ENCODE measurements at regions not wholly inside any gene's neighbourhood (a gene's known extent, or its start where the extent isn't known, plus 50 kb on each side); places are given as distances from the start of the nearest gene placed in this dataset.

GRCh38 chrX:21126661-21127060 lies 247.6 kb upstream of the CNKSR2 start:
- DNase-seq (ENCODE audit: low read depth in 4 of 6, low spot score in 6 of 6) = no peak
- no peaks in the 10 kb centered on the region for H3K36me3 ChIP-seq (ENCODE audit: control insufficient read depth, insufficient read depth, low read length)
- no peak overlapping the region for H3K4me3 ChIP-seq (ENCODE audit: low read depth, low read length)
- no peaks in the 10 kb centered on the region for H3K9me3 ChIP-seq (ENCODE audit: control insufficient read depth, insufficient read depth, low read length)
- no peak overlapping the region for H3K27ac ChIP-seq (ENCODE audit: low read depth, low read length)
- H3K27me3 ChIP-seq (ENCODE audit: control insufficient read depth, insufficient read depth, low read length) = no peaks in the 10 kb centered on the region
- H3K4me1 ChIP-seq (ENCODE audit: control insufficient read depth, insufficient read depth, low read length) = no peaks in the 10 kb centered on the region

DNA sequence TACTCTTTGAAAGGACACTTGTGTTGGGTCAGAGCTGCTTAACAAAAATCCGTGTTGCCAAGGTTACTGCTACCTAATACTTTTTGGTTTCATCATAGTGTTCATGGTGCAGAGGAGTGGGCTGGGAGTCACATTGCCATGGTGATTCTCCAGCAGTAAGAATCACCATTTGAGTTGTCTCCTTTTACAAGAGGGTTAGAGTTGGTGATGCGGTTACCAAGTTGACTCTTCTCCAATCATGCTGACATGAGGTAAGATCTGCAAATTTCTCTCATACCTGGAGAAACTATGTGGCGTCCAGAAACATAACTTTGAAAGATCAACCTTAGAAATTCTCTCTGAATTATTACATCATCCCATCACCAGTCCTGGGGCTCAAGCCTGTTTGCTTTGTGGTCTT lies 242.9 kb upstream of the CNKSR2 start:
- H3K4me1 ChIP-seq (ENCODE audit: control insufficient read depth, insufficient read depth, low read length) = no peaks in the 10 kb centered on the region
- H3K9me3 ChIP-seq (ENCODE audit: control insufficient read depth, insufficient read depth, low read length) = peaks cover 1% of the 10 kb centered on the region
- H3K27me3 ChIP-seq (ENCODE audit: control insufficient read depth, insufficient read depth, low read length) = no peaks in the 10 kb centered on the region
- no peak for DNase-seq (ENCODE audit: low read depth in 4 of 6, low spot score in 6 of 6)
- H3K36me3 ChIP-seq (ENCODE audit: control insufficient read depth, insufficient read depth, low read length) = no peaks in the 10 kb centered on the region
- WGBS (ENCODE audit: insufficient coverage) = 61% methylated on average over 3 of the region's 3 CpGs
- H3K27ac ChIP-seq (ENCODE audit: low read depth, low read length) = no peak overlapping the region
- H3K4me3 ChIP-seq (ENCODE audit: low read depth, low read length) = no peak overlapping the region

- peaks cover 1% of the 10 kb centered on the region for H3K9me3 ChIP-seq (ENCODE audit: control insufficient read depth, insufficient read depth, low read length)
- no peaks in the 10 kb centered on the region for H3K36me3 ChIP-seq (ENCODE audit: control insufficient read depth, insufficient read depth, low read length)
- H3K4me1 ChIP-seq (ENCODE audit: control insufficient read depth, insufficient read depth, low read length) = no peaks in the 10 kb centered on the region
- no peak overlapping the region for H3K27ac ChIP-seq (ENCODE audit: low read depth, low read length)
- H3K4me3 ChIP-seq (ENCODE audit: low read depth, low read length) = no peak overlapping the region
- no CpG with 5 or more reads among the region's 2 CpGs for WGBS (ENCODE audit: insufficient coverage)
- no peak for DNase-seq (ENCODE audit: low read depth in 4 of 6, low spot score in 6 of 6)
- H3K27me3 ChIP-seq (ENCODE audit: control insufficient read depth, insufficient read depth, low read length) = no peaks in the 10 kb centered on the region
Measured at GRCh38 chrX:21131786-21132185, 242.4 kb upstream of the CNKSR2 start.

GRCh38 chrX:21132686-21133393 lies 241.4 kb upstream of the CNKSR2 start:
- DNase-seq (ENCODE audit: low read depth in 4 of 6, low spot score in 6 of 6) = no peak
- no peak overlapping the region for H3K4me3 ChIP-seq (ENCODE audit: low read depth, low read length)
- no peaks in the 10 kb centered on the region for H3K27me3 ChIP-seq (ENCODE audit: control insufficient read depth, insufficient read depth, low read length)
- 0% methylated on average over 1 of the region's 4 CpGs for WGBS (ENCODE audit: insufficient coverage)
- peaks cover 1% of the 10 kb centered on the region for H3K9me3 ChIP-seq (ENCODE audit: control insufficient read depth, insufficient read depth, low read length)
- no peak overlapping the region for H3K27ac ChIP-seq (ENCODE audit: low read depth, low read length)
- no peaks in the 10 kb centered on the region for H3K4me1 ChIP-seq (ENCODE audit: control insufficient read depth, insufficient read depth, low read length)
- H3K36me3 ChIP-seq (ENCODE audit: control insufficient read depth, insufficient read depth, low read length) = no peaks in the 10 kb centered on the region

- DNase-seq (ENCODE audit: low read depth in 4 of 6, low spot score in 6 of 6) = no peak
- Histone ChIP-seq H3K27me3 (ENCODE audit: control insufficient read depth, insufficient read depth, low read length) (no peaks in the 10 kb centered on the region), H3K4me3 (ENCODE audit: low read depth, low read length) (no peak overlapping the region), H3K4me1 (ENCODE audit: control insufficient read depth, insufficient read depth, low read length) (no peaks in the 10 kb centered on the region), H3K36me3 (ENCODE audit: control insufficient read depth, insufficient read depth, low read length) (no peaks in the 10 kb centered on the region), H3K9me3 (ENCODE audit: control insufficient read depth, insufficient read depth, low read length) (no peaks in the 10 kb centered on the region), H3K27ac (ENCODE audit: low read depth, low read length) (no peak overlapping the region)
- no CpG with 5 or more reads among the region's 3 CpGs for WGBS (ENCODE audit: insufficient coverage)
Measured at GRCh38 chrX:21150208-21150607, 224.0 kb upstream of the CNKSR2 start.

DNA sequence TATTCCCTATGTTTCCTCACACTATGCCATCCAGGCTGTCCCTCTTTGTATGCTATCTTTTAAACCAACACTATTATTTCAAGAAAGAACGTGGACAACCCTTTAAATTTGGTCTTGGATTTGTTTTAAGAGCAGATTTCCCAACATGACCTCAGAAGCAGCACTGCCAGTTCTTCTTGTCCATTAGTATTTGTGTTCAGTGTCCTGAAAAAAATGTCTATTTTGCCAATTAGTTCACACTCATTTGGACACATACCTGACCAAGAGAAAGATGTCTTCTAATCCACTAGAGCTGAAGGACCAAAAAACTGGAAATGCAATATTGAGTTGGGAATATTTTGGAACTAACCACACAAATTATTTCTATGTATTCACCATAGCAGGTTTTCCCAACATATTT lies 223.2 kb upstream of the CNKSR2 start:
- WGBS (ENCODE audit: insufficient coverage) = no CpG with 5 or more reads among the region's 1 CpG
- DNase-seq (ENCODE audit: low read depth in 4 of 6, low spot score in 6 of 6) = no peak
- Histone ChIP-seq H3K27ac (ENCODE audit: low read depth, low read length) (no peak overlapping the region), H3K4me1 (ENCODE audit: control insufficient read depth, insufficient read depth, low read length) (no peaks in the 10 kb centered on the region), H3K4me3 (ENCODE audit: low read depth, low read length) (no peak overlapping the region), H3K27me3 (ENCODE audit: control insufficient read depth, insufficient read depth, low read length) (no peaks in the 10 kb centered on the region), H3K9me3 (ENCODE audit: control insufficient read depth, insufficient read depth, low read length) (no peaks in the 10 kb centered on the region), H3K36me3 (ENCODE audit: control insufficient read depth, insufficient read depth, low read length) (no peaks in the 10 kb centered on the region)

DNA sequence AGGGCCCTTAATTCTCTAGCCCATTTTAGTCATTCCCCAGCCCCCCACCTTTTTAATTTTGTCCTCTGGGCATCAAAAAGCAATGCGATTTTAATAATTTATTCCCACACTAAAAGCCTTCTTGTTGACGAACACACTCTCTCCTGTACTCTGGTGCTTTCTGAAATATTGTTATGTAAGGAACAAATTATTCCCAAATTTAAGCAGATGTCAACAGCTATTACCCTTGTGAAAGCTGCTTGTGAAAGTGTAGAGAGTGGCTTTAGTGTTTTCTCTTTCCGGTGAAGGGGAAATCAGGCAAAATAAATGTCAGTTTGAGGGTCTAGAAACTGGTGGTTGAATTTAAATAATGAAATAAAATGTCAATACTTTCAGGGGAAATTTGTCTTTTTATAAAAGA lies 221.2 kb upstream of the CNKSR2 start:
- no CpG with 5 or more reads among the region's 3 CpGs for WGBS (ENCODE audit: insufficient coverage)
- Histone ChIP-seq H3K4me3 (ENCODE audit: low read depth, low read length) (no peak overlapping the region), H3K4me1 (ENCODE audit: control insufficient read depth, insufficient read depth, low read length) (no peaks in the 10 kb centered on the region), H3K9me3 (ENCODE audit: control insufficient read depth, insufficient read depth, low read length) (no peaks in the 10 kb centered on the region), H3K36me3 (ENCODE audit: control insufficient read depth, insufficient read depth, low read length) (no peaks in the 10 kb centered on the region), H3K27me3 (ENCODE audit: control insufficient read depth, insufficient read depth, low read length) (no peaks in the 10 kb centered on the region), H3K27ac (ENCODE audit: low read depth, low read length) (no peak overlapping the region)
- no peak for DNase-seq (ENCODE audit: low read depth in 4 of 6, low spot score in 6 of 6)

GRCh38 chrX:21153503-21153902 lies 220.7 kb upstream of the CNKSR2 start:
- H3K4me3 ChIP-seq (ENCODE audit: low read depth, low read length) = no peak overlapping the region
- no CpG with 5 or more reads among the region's 2 CpGs for WGBS (ENCODE audit: insufficient coverage)
- peak in 1 of 6 donors; percentile 2 for DNase-seq (ENCODE audit: low read depth in 4 of 6, low spot score in 6 of 6)

GRCh38 chrX:21155916-21156315 lies 218.3 kb upstream of the CNKSR2 start:
- Histone ChIP-seq H3K27me3 (ENCODE audit: control insufficient read depth, insufficient read depth, low read length) (peaks cover 4% of the 10 kb centered on the region), H3K36me3 (ENCODE audit: control insufficient read depth, insufficient read depth, low read length) (no peaks in the 10 kb centered on the region), H3K4me3 (ENCODE audit: low read depth, low read length) (no peak overlapping the region), H3K4me1 (ENCODE audit: control insufficient read depth, insufficient read depth, low read length) (no peaks in the 10 kb centered on the region), H3K9me3 (ENCODE audit: control insufficient read depth, insufficient read depth, low read length) (no peaks in the 10 kb centered on the region), H3K27ac (ENCODE audit: low read depth, low read length) (no peak overlapping the region)
- peak in 1 of 6 donors; percentile 3 for DNase-seq (ENCODE audit: low read depth in 4 of 6, low spot score in 6 of 6)

More at GRCh38 chrX:21153503-21153902, 220.7 kb upstream of the CNKSR2 start:
- H3K36me3 ChIP-seq (ENCODE audit: control insufficient read depth, insufficient read depth, low read length) = no peaks in the 10 kb centered on the region
- no peaks in the 10 kb centered on the region for H3K9me3 ChIP-seq (ENCODE audit: control insufficient read depth, insufficient read depth, low read length)
- no peaks in the 10 kb centered on the region for H3K4me1 ChIP-seq (ENCODE audit: control insufficient read depth, insufficient read depth, low read length)
- H3K27me3 ChIP-seq (ENCODE audit: control insufficient read depth, insufficient read depth, low read length) = peaks cover 2% of the 10 kb centered on the region
- H3K27ac ChIP-seq (ENCODE audit: low read depth, low read length) = no peak overlapping the region

DNA sequence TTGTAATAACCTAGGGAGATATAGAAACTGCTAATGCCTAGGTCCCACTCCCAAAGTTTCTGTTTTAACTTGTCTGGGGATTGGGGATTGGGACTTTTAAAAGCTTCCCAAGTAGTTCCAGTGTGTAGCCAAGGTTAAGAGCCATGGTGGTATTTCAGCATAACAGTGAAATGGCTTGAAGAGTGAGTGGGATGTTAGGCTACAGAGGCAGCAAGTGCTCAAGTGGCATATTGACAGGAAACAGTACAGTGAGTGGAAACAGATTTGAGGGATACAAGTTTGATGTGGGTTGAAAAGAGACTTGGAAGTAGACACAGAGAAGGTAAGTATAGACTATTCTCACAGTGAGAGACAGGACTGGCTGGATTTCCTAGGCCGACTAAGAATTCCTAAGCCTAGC lies 217.6 kb upstream of the CNKSR2 start:
- no peaks in the 10 kb centered on the region for H3K4me1 ChIP-seq (ENCODE audit: control insufficient read depth, insufficient read depth, low read length)

More for the DNA sequence above, 217.6 kb upstream of the CNKSR2 start:
- Histone ChIP-seq H3K27ac (ENCODE audit: low read depth, low read length) (no peak overlapping the region), H3K36me3 (ENCODE audit: control insufficient read depth, insufficient read depth, low read length) (no peaks in the 10 kb centered on the region), H3K4me3 (ENCODE audit: low read depth, low read length) (no peak overlapping the region), H3K27me3 (ENCODE audit: control insufficient read depth, insufficient read depth, low read length) (peaks cover 4% of the 10 kb centered on the region), H3K9me3 (ENCODE audit: control insufficient read depth, insufficient read depth, low read length) (no peaks in the 10 kb centered on the region)
- DNase-seq (ENCODE audit: low read depth in 4 of 6, low spot score in 6 of 6) = no peak
- WGBS (ENCODE audit: insufficient coverage) = 100% methylated on average over 1 of the region's 1 CpG

Measured in spinal cord (tissue), 9 donors.